ENCODE measurements at regions not wholly inside any gene's neighbourhood (a gene's known extent, or its start where the extent isn't known, plus 50 kb on each side); places are given as distances from the start of the nearest gene placed in this dataset.

DNA sequence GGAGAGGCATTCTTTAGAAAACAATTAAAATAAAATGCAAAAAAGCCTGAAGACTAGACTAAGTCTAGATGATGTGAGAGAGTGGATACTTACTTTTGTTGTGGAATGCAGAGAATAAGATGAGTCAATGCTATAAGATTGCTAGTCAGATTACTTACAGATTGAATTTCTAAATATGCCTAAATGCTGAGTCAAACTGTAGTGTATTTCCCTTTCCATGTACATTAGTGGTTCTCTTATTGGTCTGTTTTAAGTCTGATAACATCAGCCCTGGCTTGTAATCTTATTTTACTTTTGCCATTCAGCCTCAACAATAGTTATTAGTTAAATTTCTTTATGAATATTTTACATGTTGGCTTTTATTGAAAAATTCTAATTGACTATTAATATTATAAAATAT is 702.7 kb downstream of the SOCS6 start:
- TF ChIP-seq POLR2AphosphoS5 (IDR thresholded peaks at IDR 0.05; ENCODE audit: low read depth, low read length) (no peak), POLR2A (IDR thresholded peaks at IDR 0.05; ENCODE audit: low read depth, low read length) (no peak), TAF1 (IDR thresholded peaks at IDR 0.05; ENCODE audit: low read depth, low read length) (no peak)

All from GM12891 (cell line).